Brain microvascular endothelial cell (primary cell): ENCODE measurements at regions not wholly inside any gene's neighbourhood (a gene's known extent, or its start where the extent isn't known, plus 50 kb on each side); places are given as distances from the start of the nearest gene placed in this dataset.

Experiments used
- DNase-seq: peaks from one replicate; pipeline ENCODE4 v3.0.0-alpha.2; 2020
- H3K27ac ChIP-seq: fragments of 250-450 bp; sonication (Bioruptor Pico); 2 replicates; pipeline ENCODE4 v1.5.1; 2020; ENCODE audit warnings: mild to moderate bottlenecking, moderate library complexity
- H3K27me3 ChIP-seq: fragments of 250-450 bp; sonication (Bioruptor Pico); replicated peaks from 2 replicates; pipeline ENCODE4 v1.5.1; 2020; ENCODE audit warnings: mild to moderate bottlenecking
- H3K36me3 ChIP-seq: fragments of 250-450 bp; sonication (Bioruptor Pico); replicated peaks from 2 replicates; pipeline ENCODE4 v1.5.1; 2020; ENCODE audit warnings: mild to moderate bottlenecking
- H3K4me3 ChIP-seq: 2 replicates; pipeline ENCODE4 v1.5.1; 2011; ENCODE audit warnings: low read depth, mild to moderate bottlenecking, control low read depth, low read length, moderate library complexity
- CTCF ChIP-seq: IDR thresholded peaks from 2 replicates; pipeline ENCODE4 v1.5.1; 2011; ENCODE audit warnings: low read depth, mild to moderate bottlenecking, moderate library complexity, low read length, control low read depth, inconsistent platforms; ENCODE audit errors: missing control alignments
- in situ Hi-C: cut with HindIII; loops from 2 replicates; pipeline ENCODE4 v1.10.0; 2017; ENCODE audit warnings: low sequenced_read_pairs, low pct_ligation_motif_present

- in situ Hi-C loops, result no loop called here
- no peak overlapping the region for H3K27ac ChIP-seq
- no peaks in the 10 kb centered on the region for H3K27me3 ChIP-seq
- H3K4me3 ChIP-seq, result no peak overlapping the region
- no peak for TF ChIP-seq CTCF
- no peak for DNase-seq
- H3K36me3 ChIP-seq, result no peaks in the 10 kb centered on the region
Measured at GRCh38 chr12:115421796-115422709, 738.1 kb upstream of the TBX3 start.

GRCh38 chr12:115421350-115421749 lies 737.4 kb upstream of the TBX3 start:
- no peaks in the 10 kb centered on the region for H3K27me3 ChIP-seq
- TF ChIP-seq CTCF, result no peak
- in situ Hi-C loops, result no loop called here
- DNase-seq, result no peak
- H3K4me3 ChIP-seq, result no peak overlapping the region
- no peak overlapping the region for H3K27ac ChIP-seq
- no peaks in the 10 kb centered on the region for H3K36me3 ChIP-seq

- Histone ChIP-seq H3K4me3 (no peak overlapping the region), H3K27me3 (no peaks in the 10 kb centered on the region), H3K36me3 (no peaks in the 10 kb centered on the region), H3K27ac (no peak overlapping the region)
- TF ChIP-seq CTCF, result no peak
- in situ Hi-C loops, result no loop called here
- DNase-seq, result no peak
Measured at GRCh38 chr12:115419145-115419646, 735.2 kb upstream of the TBX3 start.

GRCh38 chr12:115417610-115418009 lies 733.6 kb upstream of the TBX3 start:
- in situ Hi-C loops, result no loop called here
- DNase-seq, result no peak
- Histone ChIP-seq H3K4me3 (no peak overlapping the region), H3K27me3 (no peaks in the 10 kb centered on the region), H3K27ac (no peak overlapping the region), H3K36me3 (no peaks in the 10 kb centered on the region)
- no peak for TF ChIP-seq CTCF

GRCh38 chr12:115416869-115417268 lies 732.9 kb upstream of the TBX3 start:
- H3K27ac ChIP-seq, result no peak overlapping the region
- H3K4me3 ChIP-seq, result no peak overlapping the region
- no peak for DNase-seq
- TF ChIP-seq CTCF, result no peak
- in situ Hi-C loops, result no loop called here
- H3K27me3 ChIP-seq, result no peaks in the 10 kb centered on the region
- H3K36me3 ChIP-seq, result no peaks in the 10 kb centered on the region

- no peaks in the 10 kb centered on the region for H3K27me3 ChIP-seq
- no peak overlapping the region for H3K27ac ChIP-seq
- no peak for DNase-seq
- no peaks in the 10 kb centered on the region for H3K36me3 ChIP-seq
- no peak for TF ChIP-seq CTCF
- in situ Hi-C loops, result no loop called here
- H3K4me3 ChIP-seq, result no peak overlapping the region
Measured at GRCh38 chr12:115413626-115414025, 729.7 kb upstream of the TBX3 start.
